GM10266 (cell line): ENCODE measurements at regions not wholly inside any gene's neighbourhood (a gene's known extent, or its start where the extent isn't known, plus 50 kb on each side); places are given as distances from the start of the nearest gene placed in this dataset.

Experiments used
- DNase-seq: peaks from one replicate; pipeline ENCODE4 v3.0.0; 2012; ENCODE audit errors: extremely low spot score
- CTCF ChIP-seq: IDR thresholded peaks from 2 replicates; pipeline ENCODE4 v1.5.1; 2012; ENCODE audit warnings: mild to moderate bottlenecking, low read depth; ENCODE audit not compliant: control insufficient read depth, insufficient read depth; ENCODE audit errors: missing control alignments

- DNase-seq, result no peak
- no peak for TF ChIP-seq CTCF
These were observed 584.4 kb upstream of the CDH4 start for GRCh38 chr20:60667641-60668040.

DNA sequence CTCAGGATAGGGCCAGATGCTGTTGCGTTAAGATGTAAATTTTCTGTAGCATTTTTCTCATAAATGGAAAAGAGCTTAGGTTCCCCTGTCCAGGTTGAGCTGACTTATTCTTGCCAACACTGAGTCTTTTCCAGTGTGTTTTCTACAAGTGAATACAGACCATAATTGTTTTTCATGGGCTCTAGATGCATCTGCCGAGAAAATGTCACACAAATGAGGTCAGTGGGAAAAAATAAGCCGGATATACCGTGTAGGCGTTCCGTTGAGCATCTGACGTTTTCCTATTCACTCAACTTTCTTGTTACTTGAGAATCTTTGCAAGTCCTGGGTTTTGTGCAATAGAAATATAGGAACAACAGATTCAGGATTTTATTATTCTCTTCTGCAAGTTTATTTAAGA lies 582.9 kb upstream of the CDH4 start:
- no peak for TF ChIP-seq CTCF
- no peak for DNase-seq

- no peak for TF ChIP-seq CTCF
- DNase-seq, result no peak
These were observed 576.0 kb upstream of the CDH4 start for GRCh38 chr20:60676011-60676410.

- no peak for TF ChIP-seq CTCF
- DNase-seq, result no peak
These were observed 574.2 kb upstream of the CDH4 start for GRCh38 chr20:60677819-60678218.

GRCh38 chr20:60680554-60680953 lies 571.5 kb upstream of the CDH4 start:
- no peak for DNase-seq
- TF ChIP-seq CTCF, result no peak

DNA sequence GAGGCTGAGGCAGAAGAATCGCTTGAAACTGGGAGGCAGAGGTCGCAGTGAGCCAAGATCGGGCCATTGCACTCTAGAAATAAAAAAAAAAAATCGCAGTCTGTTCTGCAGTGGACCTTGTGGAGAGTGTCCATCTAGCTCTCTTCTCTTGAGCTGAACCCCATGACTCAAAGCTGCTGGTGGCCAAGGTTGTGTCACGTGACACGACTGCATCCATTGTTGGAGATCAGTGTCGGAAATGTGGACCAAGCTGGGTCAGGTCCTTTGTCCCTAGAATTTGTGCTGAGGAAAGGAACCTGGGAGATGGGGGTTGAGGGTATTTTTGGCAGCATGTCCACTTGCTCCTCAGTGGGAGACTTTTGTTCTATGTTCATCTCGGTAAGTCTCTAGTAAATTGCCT lies 564.8 kb upstream of the CDH4 start:
- no peak for DNase-seq
- TF ChIP-seq CTCF, result no peak

DNA sequence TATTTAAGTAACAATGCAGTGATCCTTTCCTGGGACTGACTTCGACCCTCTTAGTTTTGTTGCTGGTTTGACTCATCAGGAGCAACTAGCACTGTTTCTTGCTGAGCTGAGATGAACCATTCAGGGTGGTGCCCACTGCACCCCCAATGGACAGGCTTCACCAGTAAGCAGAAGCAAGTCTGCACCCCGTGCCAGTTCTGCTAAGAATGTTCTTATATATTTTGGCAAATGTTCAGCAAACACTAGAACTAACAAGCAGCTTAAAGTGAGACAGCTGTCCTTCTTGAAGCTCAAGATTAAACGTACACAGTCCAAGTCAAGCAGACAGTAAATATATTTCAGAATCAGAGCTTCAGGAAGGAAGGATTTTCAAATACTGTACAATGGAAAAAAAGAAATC lies 561.3 kb upstream of the CDH4 start:
- DNase-seq, result no peak
- TF ChIP-seq CTCF, result no peak
